ENCODE measurements at regions not wholly inside any gene's neighbourhood (a gene's known extent, or its start where the extent isn't known, plus 50 kb on each side); places are given as distances from the start of the nearest gene placed in this dataset.

DNA sequence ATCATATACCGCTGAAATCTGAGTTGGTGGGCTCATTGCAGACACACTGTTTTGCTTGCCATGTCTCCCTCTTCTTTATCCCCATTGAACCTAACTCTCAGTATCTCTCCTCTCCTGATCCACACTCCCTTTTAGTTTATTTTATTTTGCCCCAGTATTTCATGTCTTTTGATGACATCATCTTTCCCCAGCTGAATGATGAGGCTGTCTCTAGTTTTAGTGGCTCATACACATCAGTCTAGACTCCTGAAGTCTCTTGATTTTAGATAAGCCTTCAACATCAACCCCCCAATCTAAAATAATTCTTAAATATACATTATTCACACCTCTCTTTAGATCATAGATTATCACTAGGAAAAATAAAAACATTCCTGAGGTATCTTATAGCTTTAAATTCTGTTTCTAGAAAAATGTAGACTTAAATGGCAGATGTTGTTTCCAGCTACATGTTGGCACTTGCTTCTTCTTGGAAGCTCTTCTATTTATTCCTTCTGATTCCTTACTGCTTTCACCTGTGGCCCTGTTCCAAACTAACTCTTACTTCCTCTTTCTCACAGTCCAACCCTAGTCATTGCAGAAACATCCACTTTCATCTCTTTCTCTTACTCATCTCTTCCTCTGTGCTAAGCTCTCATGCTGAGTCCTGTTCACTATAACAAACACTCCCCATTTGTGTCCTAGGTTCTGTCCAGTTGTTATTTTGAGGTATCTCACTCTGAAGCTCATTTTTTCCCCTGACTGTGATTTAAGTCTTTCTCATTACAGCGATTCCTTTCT lies 191.9 kb upstream of the SLC35B3 start:
- POLR2A ChIA-PET = interaction anchor here (0.6 kb wide), 1 partner anchor 43 kb away, joined by 3 read pairs; no protein-coding TSS in a partner anchor
- H3K9me3 ChIP-seq (ENCODE audit: control insufficient read depth, insufficient read depth, low read depth, low read length) = no peaks in the 10 kb centered on the region
- no TSS peak for BruUV-seq (replicated peaks)
- DNase-seq (ENCODE audit: low read depth, low spot score) (no peak), ATAC-seq (no peak)
- no peak overlapping the region for H3K27ac ChIP-seq (ENCODE audit: low read length)
- no peaks in the 10 kb centered on the region for H3K27me3 ChIP-seq (ENCODE audit: control insufficient read depth, insufficient read depth, low read length)
- H3K4me1 ChIP-seq (ENCODE audit: control insufficient read depth, insufficient read depth, low read length) = no peaks in the 10 kb centered on the region
- CTCF ChIA-PET = no interaction called here
- intact Hi-C loops (cut with micrococcal nuclease; ENCODE audit: unreplicated experiment) (no loop called here), in situ Hi-C loops (cut with HindIII; ENCODE audit: low pct_unique_long_range_greater_than_20kb, low sequenced_read_pairs) (no loop called here)
- H3K36me3 ChIP-seq (ENCODE audit: control insufficient read depth, insufficient read depth, low read length) = no peaks in the 10 kb centered on the region
- TF ChIP-seq POLR2AphosphoS5 (IDR thresholded peaks at IDR 0.05; ENCODE audit: low read depth, low read length) (no peak), SIN3A (IDR thresholded peaks at IDR 0.05; ENCODE audit: borderline replicate concordance, insufficient read depth, low read depth, low read length) (no peak), TCF7L2 (IDR thresholded peaks at IDR 0.05; ENCODE audit: low read depth, low read length) (no peak)
- TF ChIP-seq, protein P1, sequence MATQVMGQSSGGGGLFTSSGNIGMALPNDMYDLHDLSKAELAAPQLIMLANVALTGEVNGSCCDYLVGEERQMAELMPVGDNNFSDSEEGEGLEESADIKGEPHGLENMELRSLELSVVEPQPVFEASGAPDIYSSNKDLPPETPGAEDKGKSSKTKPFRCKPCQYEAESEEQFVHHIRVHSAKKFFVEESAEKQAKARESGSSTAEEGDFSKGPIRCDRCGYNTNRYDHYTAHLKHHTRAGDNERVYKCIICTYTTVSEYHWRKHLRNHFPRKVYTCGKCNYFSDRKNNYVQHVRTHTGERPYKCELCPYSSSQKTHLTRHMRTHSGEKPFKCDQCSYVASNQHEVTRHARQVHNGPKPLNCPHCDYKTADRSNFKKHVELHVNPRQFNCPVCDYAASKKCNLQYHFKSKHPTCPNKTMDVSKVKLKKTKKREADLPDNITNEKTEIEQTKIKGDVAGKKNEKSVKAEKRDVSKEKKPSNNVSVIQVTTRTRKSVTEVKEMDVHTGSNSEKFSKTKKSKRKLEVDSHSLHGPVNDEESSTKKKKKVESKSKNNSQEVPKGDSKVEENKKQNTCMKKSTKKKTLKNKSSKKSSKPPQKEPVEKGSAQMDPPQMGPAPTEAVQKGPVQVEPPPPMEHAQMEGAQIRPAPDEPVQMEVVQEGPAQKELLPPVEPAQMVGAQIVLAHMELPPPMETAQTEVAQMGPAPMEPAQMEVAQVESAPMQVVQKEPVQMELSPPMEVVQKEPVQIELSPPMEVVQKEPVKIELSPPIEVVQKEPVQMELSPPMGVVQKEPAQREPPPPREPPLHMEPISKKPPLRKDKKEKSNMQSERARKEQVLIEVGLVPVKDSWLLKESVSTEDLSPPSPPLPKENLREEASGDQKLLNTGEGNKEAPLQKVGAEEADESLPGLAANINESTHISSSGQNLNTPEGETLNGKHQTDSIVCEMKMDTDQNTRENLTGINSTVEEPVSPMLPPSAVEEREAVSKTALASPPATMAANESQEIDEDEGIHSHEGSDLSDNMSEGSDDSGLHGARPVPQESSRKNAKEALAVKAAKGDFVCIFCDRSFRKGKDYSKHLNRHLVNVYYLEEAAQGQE (IDR thresholded peaks at IDR 0.05; ENCODE audit: insufficient read depth in 1 of 2, low read depth in 2 of 2, low read length in 1 of 2) = no peak
- TF ChIP-seq, protein P2, sequence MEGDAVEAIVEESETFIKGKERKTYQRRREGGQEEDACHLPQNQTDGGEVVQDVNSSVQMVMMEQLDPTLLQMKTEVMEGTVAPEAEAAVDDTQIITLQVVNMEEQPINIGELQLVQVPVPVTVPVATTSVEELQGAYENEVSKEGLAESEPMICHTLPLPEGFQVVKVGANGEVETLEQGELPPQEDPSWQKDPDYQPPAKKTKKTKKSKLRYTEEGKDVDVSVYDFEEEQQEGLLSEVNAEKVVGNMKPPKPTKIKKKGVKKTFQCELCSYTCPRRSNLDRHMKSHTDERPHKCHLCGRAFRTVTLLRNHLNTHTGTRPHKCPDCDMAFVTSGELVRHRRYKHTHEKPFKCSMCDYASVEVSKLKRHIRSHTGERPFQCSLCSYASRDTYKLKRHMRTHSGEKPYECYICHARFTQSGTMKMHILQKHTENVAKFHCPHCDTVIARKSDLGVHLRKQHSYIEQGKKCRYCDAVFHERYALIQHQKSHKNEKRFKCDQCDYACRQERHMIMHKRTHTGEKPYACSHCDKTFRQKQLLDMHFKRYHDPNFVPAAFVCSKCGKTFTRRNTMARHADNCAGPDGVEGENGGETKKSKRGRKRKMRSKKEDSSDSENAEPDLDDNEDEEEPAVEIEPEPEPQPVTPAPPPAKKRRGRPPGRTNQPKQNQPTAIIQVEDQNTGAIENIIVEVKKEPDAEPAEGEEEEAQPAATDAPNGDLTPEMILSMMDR (IDR thresholded peaks at IDR 0.05) = no peak
- H3K4me3 ChIP-seq (ENCODE audit: low read depth in 2 of 2, low read length in 2 of 2) = no peak overlapping the region

DNA sequence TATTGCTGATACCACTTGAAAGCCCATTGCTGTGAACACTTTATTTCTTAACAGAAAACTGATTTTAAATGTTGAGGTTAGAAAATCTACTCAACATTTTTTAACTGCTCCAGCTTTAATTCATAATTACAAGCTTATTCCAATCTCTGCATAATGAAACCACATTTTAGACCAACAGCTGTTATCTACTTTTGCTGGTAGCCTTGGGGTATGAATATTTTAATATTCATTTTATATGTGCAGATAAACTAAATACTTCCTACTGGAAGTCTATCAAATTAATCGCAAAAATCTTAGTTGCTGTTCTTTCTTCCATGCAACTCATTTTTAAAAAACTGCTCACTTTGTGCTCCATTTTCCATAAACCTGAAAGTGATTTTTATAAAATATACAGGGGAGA lies 189.3 kb upstream of the SLC35B3 start:
- no TSS peak for BruUV-seq (replicated peaks)
- ChIA-PET POLR2A (no interaction called here), CTCF (no interaction called here)
- intact Hi-C loops (cut with micrococcal nuclease; ENCODE audit: unreplicated experiment) = no loop called here
- Histone ChIP-seq H3K4me1 (ENCODE audit: control insufficient read depth, insufficient read depth, low read length) (no peaks in the 10 kb centered on the region), H3K27ac (ENCODE audit: low read length) (no peak overlapping the region), H3K4me3 (ENCODE audit: low read depth in 2 of 2, low read length in 2 of 2) (no peak overlapping the region), H3K9me3 (ENCODE audit: control insufficient read depth, insufficient read depth, low read depth, low read length) (no peaks in the 10 kb centered on the region), H3K27me3 (ENCODE audit: control insufficient read depth, insufficient read depth, low read length) (no peaks in the 10 kb centered on the region), H3K36me3 (ENCODE audit: control insufficient read depth, insufficient read depth, low read length) (no peaks in the 10 kb centered on the region)
- DNase-seq (ENCODE audit: low read depth, low spot score) = no peak
- in situ Hi-C loops (cut with HindIII; ENCODE audit: low pct_unique_long_range_greater_than_20kb, low sequenced_read_pairs) = no loop called here
- ATAC-seq = no peak
- TF ChIP-seq POLR2AphosphoS5 (IDR thresholded peaks at IDR 0.05; ENCODE audit: low read depth, low read length) (no peak), SIN3A (IDR thresholded peaks at IDR 0.05; ENCODE audit: borderline replicate concordance, insufficient read depth, low read depth, low read length) (no peak), TCF7L2 (IDR thresholded peaks at IDR 0.05; ENCODE audit: low read depth, low read length) (no peak)
- TF ChIP-seq, protein P2 (IDR thresholded peaks at IDR 0.05) = no peak
- TF ChIP-seq, protein P1 (IDR thresholded peaks at IDR 0.05; ENCODE audit: insufficient read depth in 1 of 2, low read depth in 2 of 2, low read length in 1 of 2) = no peak

Measured in Panc1 (cell line).